ENCODE measurements at regions not wholly inside any gene's neighbourhood (a gene's known extent, or its start where the extent isn't known, plus 50 kb on each side); places are given as distances from the start of the nearest gene placed in this dataset.

DNA sequence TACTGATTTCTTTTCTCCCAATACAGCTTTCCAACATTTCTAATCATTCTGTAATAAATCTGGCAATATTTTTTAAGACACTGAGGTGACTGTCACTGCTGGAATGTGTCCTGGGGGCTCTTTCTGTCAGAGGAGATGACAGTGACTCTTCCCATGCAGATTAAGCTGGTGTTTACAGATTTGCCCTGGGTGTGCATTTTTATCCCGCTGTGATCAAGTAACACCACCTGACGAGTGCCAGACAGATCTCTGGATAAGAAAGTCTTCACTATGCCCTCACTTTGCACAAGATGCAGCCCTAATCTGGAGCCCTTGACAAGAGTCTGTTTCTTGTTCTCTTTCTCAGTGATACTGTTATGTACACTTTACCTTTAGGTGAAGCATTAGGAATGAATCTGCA is 477.7 kb downstream of the ZIC1 start:
- WGBS, 5 donors: 36 to 59% (median 48%) methylated on average over 2 of the region's 2 CpGs
- intact Hi-C loops (cut with DNase I; ENCODE audit: low total_unique reads): no loop called here
- Histone ChIP-seq H3K36me3 (no peaks in the 10 kb centered on the region), H3K27ac (no peak overlapping the region), H3K4me3 (no peak overlapping the region), H3K4me1 (no peaks in the 10 kb centered on the region), H3K27me3 (replicated peaks in 1 of 7) (no peaks in the 10 kb centered on the region), H3K9me3 (peaks cover 0 to 27% (median 21%) of the 10 kb centered on the region in 8 donors)
- TF ChIP-seq, protein P1, sequence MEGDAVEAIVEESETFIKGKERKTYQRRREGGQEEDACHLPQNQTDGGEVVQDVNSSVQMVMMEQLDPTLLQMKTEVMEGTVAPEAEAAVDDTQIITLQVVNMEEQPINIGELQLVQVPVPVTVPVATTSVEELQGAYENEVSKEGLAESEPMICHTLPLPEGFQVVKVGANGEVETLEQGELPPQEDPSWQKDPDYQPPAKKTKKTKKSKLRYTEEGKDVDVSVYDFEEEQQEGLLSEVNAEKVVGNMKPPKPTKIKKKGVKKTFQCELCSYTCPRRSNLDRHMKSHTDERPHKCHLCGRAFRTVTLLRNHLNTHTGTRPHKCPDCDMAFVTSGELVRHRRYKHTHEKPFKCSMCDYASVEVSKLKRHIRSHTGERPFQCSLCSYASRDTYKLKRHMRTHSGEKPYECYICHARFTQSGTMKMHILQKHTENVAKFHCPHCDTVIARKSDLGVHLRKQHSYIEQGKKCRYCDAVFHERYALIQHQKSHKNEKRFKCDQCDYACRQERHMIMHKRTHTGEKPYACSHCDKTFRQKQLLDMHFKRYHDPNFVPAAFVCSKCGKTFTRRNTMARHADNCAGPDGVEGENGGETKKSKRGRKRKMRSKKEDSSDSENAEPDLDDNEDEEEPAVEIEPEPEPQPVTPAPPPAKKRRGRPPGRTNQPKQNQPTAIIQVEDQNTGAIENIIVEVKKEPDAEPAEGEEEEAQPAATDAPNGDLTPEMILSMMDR (IDR thresholded peaks at IDR 0.05 in 8 of 11, conservative IDR thresholded peaks at IDR 0.05 in 3 of 11): no peak
- TF ChIP-seq POLR2AphosphoS5 (IDR thresholded peaks at IDR 0.05) (no peak), POLR2A (IDR thresholded peaks at IDR 0.05) (no peak)
- DNase-seq: no peak

DNA sequence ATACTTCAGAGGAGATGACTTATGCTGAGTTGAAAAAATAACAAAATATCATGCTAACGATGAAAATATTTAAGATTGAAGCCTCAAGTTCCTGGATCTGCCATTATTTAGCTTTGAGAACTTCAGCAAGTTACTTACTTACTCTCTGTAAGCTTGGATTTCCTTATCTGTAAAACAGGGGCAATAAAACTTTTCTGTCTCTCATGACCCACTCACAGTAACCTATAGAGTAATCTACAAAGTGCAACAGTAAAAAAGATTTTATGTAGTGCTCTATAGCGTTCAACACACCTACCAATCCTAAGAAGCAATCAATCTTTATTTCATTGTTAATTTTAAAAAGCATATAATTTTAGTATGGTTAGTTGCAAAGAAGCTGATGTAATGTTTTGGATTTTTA is 478.6 kb downstream of the ZIC1 start:
- WGBS, 5 donors: 66 to 83% (median 71%) methylated on average over 2 of the region's 2 CpGs

DNA sequence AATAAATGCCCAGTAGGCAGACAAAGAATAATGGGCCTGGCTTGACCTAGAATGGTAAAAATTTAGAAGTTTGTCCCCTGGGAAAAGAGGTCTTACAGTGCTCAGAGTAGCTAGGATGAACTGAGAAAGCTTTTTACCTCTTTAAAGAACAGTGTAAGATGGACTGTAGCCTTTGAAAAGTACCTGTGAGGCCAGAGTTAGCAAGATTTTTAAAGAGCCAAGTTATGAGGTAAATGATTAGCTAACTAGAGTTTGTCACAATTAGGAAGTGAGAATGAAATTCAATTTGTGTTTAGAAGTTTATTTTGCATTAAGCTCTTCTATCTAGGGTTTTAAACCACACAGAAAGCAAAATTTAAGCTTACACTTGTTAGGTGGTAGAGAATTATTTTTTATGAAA is 480.9 kb downstream of the ZIC1 start:
- no peaks in the 10 kb centered on the region for H3K27me3 ChIP-seq (replicated peaks in 1 of 7)
- no peak overlapping the region for H3K27ac ChIP-seq
- TF ChIP-seq, protein P1 (IDR thresholded peaks at IDR 0.05 in 8 of 11, conservative IDR thresholded peaks at IDR 0.05 in 3 of 11): no peak
- TF ChIP-seq POLR2A (IDR thresholded peaks at IDR 0.05) (no peak), POLR2AphosphoS5 (IDR thresholded peaks at IDR 0.05) (no peak)
- DNase-seq: no peak
- no peak overlapping the region for H3K4me3 ChIP-seq
- intact Hi-C loops (cut with DNase I; ENCODE audit: low total_unique reads): no loop called here
- no peaks in the 10 kb centered on the region for H3K36me3 ChIP-seq
- H3K9me3 ChIP-seq: peaks cover 0 to 10% (median 0%) of the 10 kb centered on the region in 8 donors
- H3K4me1 ChIP-seq: no peaks in the 10 kb centered on the region

More for the DNA sequence above, 478.6 kb downstream of the ZIC1 start:
- intact Hi-C loops (cut with DNase I; ENCODE audit: low total_unique reads): no loop called here
- DNase-seq: no peak
- Histone ChIP-seq H3K4me3 (no peak overlapping the region), H3K9me3 (peaks cover 0 to 19% (median 13%) of the 10 kb centered on the region in 8 donors), H3K36me3 (no peaks in the 10 kb centered on the region), H3K27me3 (replicated peaks in 1 of 7) (no peaks in the 10 kb centered on the region), H3K4me1 (no peaks in the 10 kb centered on the region), H3K27ac (no peak overlapping the region)
- no peak for TF ChIP-seq POLR2A (IDR thresholded peaks at IDR 0.05)
- TF ChIP-seq, protein P1 (IDR thresholded peaks at IDR 0.05 in 8 of 11, conservative IDR thresholded peaks at IDR 0.05 in 3 of 11): no peak
- no peak for TF ChIP-seq POLR2AphosphoS5 (IDR thresholded peaks at IDR 0.05)

DNA sequence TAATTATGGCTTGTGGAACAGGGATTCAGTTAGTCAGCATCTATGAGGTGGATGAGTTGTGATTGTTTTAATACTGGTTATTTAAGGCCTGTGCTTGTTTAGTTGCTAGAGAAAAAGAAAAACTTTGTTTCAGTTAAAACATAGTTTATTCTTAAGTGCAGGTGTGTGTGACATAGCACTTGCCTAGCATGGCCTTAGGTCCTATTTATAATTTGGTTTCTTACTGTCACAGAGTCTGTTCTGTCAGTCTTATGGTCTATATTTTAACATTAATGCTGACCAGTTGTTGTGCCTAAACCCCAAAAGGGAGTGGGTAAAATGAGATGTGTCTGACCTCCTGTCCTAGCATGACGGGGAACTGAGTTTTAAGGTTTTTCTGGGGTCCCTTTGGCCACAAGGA is 486.3 kb downstream of the ZIC1 start:
- TF ChIP-seq POLR2A (IDR thresholded peaks at IDR 0.05): no peak
- TF ChIP-seq POLR2AphosphoS5 (IDR thresholded peaks at IDR 0.05): no peak
- TF ChIP-seq, protein P1 (IDR thresholded peaks at IDR 0.05 in 8 of 11, conservative IDR thresholded peaks at IDR 0.05 in 3 of 11): no peak
- H3K4me1 ChIP-seq: no peaks in the 10 kb centered on the region
- no peak for DNase-seq
- intact Hi-C loops (cut with DNase I; ENCODE audit: low total_unique reads): no loop called here
- H3K27me3 ChIP-seq (replicated peaks in 1 of 7): no peaks in the 10 kb centered on the region
- WGBS, 5 donors: 33 to 81% (median 76%) methylated on average over 1 of the region's 1 CpG
- no peak overlapping the region for H3K27ac ChIP-seq
- no peak overlapping the region for H3K4me3 ChIP-seq
- H3K9me3 ChIP-seq: peaks cover 0 to 11% (median 0%) of the 10 kb centered on the region in 8 donors
- H3K36me3 ChIP-seq: no peaks in the 10 kb centered on the region
